ENCODE measurements at regions not wholly inside any gene's neighbourhood (a gene's known extent, or its start where the extent isn't known, plus 50 kb on each side); places are given as distances from the start of the nearest gene placed in this dataset.

GRCh38 chr6:15714658-15715057 is 51.8 kb upstream of the DTNBP1 start:
- TF ChIP-seq CTCF (tag by site-specific recombination; IDR thresholded peaks at IDR 0.05), result no peak
- no peak for TF ChIP-seq ZNF768 (tag by site-specific recombination; IDR thresholded peaks at IDR 0.05)
- TF ChIP-seq ZNF239 (tag by site-specific recombination; IDR thresholded peaks at IDR 0.05), result no peak
- no peak for TF ChIP-seq ZNF518A (tag by site-specific recombination; conservative IDR thresholded peaks at IDR 0.05; ENCODE audit: low read depth)
